SK-N-SH treated with all-trans-retinoic acid at 6 μM for 48 hours (cell line): ENCODE measurements at regions not wholly inside any gene's neighbourhood (a gene's known extent, or its start where the extent isn't known, plus 50 kb on each side); places are given as distances from the start of the nearest gene placed in this dataset.

Source experiments
- ATAC-seq: fragments of 200-7000 bp; cut with Tn5 transposase; 3 replicates; pipeline ENCODE4 v1.9.1; 2020; ENCODE audit warnings: mild to moderate bottlenecking, moderate library complexity
- ARNTL ChIP-seq: fragments of 450-650 bp; formaldehyde crosslinking; IDR thresholded peaks from 2 replicates; pipeline ENCODE4 v1.5.0; 2020; ENCODE audit warnings: low read depth, mild to moderate bottlenecking, moderate library complexity, borderline replicate concordance
- BACH2 ChIP-seq: fragments of 250-450 bp; sonication (Bioruptor Pico); IDR thresholded peaks from 2 replicates; pipeline ENCODE4 v1.9.0; 2021; ENCODE audit warnings: mild to moderate bottlenecking, borderline replicate concordance
- CREB5 ChIP-seq: fragments of 250-450 bp; sonication (Bioruptor Pico); IDR thresholded peaks from 2 replicates; pipeline ENCODE4 v1.5.1; 2020; ENCODE audit warnings: low read depth, mild to moderate bottlenecking, moderate library complexity
- CSDC2 ChIP-seq: fragments of 250-450 bp; sonication (Bioruptor Pico); IDR thresholded peaks from 2 replicates; pipeline ENCODE4 v1.5.0; 2020; ENCODE audit warnings: mild to moderate bottlenecking, moderate library complexity
- CSRNP3 ChIP-seq: fragments of 250-450 bp; sonication (Bioruptor Pico); IDR thresholded peaks from 2 replicates; pipeline ENCODE4 v1.5.1; 2021; ENCODE audit warnings: mild to moderate bottlenecking, moderate library complexity
- ISL1 ChIP-seq: fragments of 250-450 bp; sonication (Bioruptor Pico); IDR thresholded peaks from 2 replicates; pipeline ENCODE4 v2.1.2; 2022; ENCODE audit warnings: mild to moderate bottlenecking, moderate library complexity
- PATZ1 ChIP-seq: fragments of 250-450 bp; sonication (Bioruptor Pico); IDR thresholded peaks from 2 replicates; pipeline ENCODE4 v1.8.0; 2020; ENCODE audit warnings: mild to moderate bottlenecking, moderate library complexity, borderline replicate concordance
- POU6F1 ChIP-seq: fragments of 250-450 bp; sonication (Bioruptor Pico); IDR thresholded peaks from 2 replicates; pipeline ENCODE4 v1.8.0; 2021; ENCODE audit warnings: low read depth, mild to moderate bottlenecking, moderate library complexity, borderline replicate concordance
- PPARA ChIP-seq: fragments of 250-450 bp; sonication (Bioruptor Pico); IDR thresholded peaks from 2 replicates; pipeline ENCODE4 v1.5.0; 2020; ENCODE audit warnings: mild to moderate bottlenecking, borderline replicate concordance
- RARB ChIP-seq: fragments of 250-450 bp; sonication (Bioruptor Pico); IDR thresholded peaks from 2 replicates; pipeline ENCODE4 v1.8.0; 2021; ENCODE audit warnings: mild to moderate bottlenecking, moderate library complexity
- SNAI2 ChIP-seq: fragments of 250-450 bp; sonication (Bioruptor Pico); IDR thresholded peaks from 2 replicates; pipeline ENCODE4 v1.5.0; 2020; ENCODE audit warnings: mild to moderate bottlenecking, moderate library complexity
- TCF4 ChIP-seq: fragments of 250-450 bp; sonication (Bioruptor Pico); IDR thresholded peaks from 2 replicates; pipeline ENCODE4 v1.8.0; 2021; ENCODE audit warnings: mild to moderate bottlenecking, moderate library complexity, borderline replicate concordance
- TOX ChIP-seq: fragments of 250-450 bp; sonication (Bioruptor Pico); IDR thresholded peaks from 2 replicates; pipeline ENCODE4 v1.8.0; 2021; ENCODE audit warnings: mild to moderate bottlenecking, moderate library complexity, borderline replicate concordance
- TSHZ2 ChIP-seq: fragments of 250-450 bp; sonication (Bioruptor Pico); IDR thresholded peaks from 2 replicates; pipeline ENCODE4 v1.5.0; 2020; ENCODE audit warnings: mild to moderate bottlenecking, moderate library complexity
- ZC3H10 ChIP-seq: fragments of 250-450 bp; sonication (Bioruptor Pico); IDR thresholded peaks from 2 replicates; pipeline ENCODE4 v1.5.1; 2021; ENCODE audit warnings: mild to moderate bottlenecking, moderate library complexity
- ZFP3 ChIP-seq: fragments of 250-450 bp; sonication (Bioruptor Pico); IDR thresholded peaks from 2 replicates; pipeline ENCODE4 v1.5.0; 2020; ENCODE audit warnings: mild to moderate bottlenecking, moderate library complexity
- ZFP30 ChIP-seq: fragments of 450-650 bp; formaldehyde crosslinking; IDR thresholded peaks from 2 replicates; pipeline ENCODE4 v1.5.0; 2022; ENCODE audit warnings: mild to moderate bottlenecking, moderate library complexity
- ZNF565 ChIP-seq: fragments of 450-650 bp; formaldehyde crosslinking; conservative IDR thresholded peaks from 2 replicates; pipeline ENCODE4 v1.5.0; 2020; ENCODE audit warnings: low read depth, mild to moderate bottlenecking, moderate library complexity
- ZNF70 ChIP-seq: fragments of 450-650 bp; formaldehyde crosslinking; IDR thresholded peaks from 2 replicates; pipeline ENCODE4 v1.5.0; 2020; ENCODE audit warnings: mild to moderate bottlenecking, moderate library complexity
- ZNF8 ChIP-seq: fragments of 450-650 bp; formaldehyde crosslinking; IDR thresholded peaks from 2 replicates; pipeline ENCODE4 v1.5.0; 2020; ENCODE audit warnings: mild to moderate bottlenecking, moderate library complexity

- ATAC-seq, result no peak
- no peak for TF ChIP-seq ZFP30
- no peak for TF ChIP-seq TOX (CRISPR knock-in tag)
- TF ChIP-seq BACH2, result no peak
- TF ChIP-seq CSDC2 (CRISPR knock-in tag), result no peak
- TF ChIP-seq ZNF8 (CRISPR knock-in tag), result no peak
- no peak for TF ChIP-seq ZC3H10 (CRISPR knock-in tag)
- TF ChIP-seq SNAI2, result no peak
Measured at GRCh38 chr2:66994654-66995053, 402.5 kb upstream of the ETAA1 start.

GRCh38 chr2:66995636-66996035, 401.5 kb upstream of the ETAA1 start:
- no peak for ATAC-seq
- TF ChIP-seq RARB (CRISPR knock-in tag), result no peak
- TF ChIP-seq PPARA (CRISPR knock-in tag), result no peak
- no peak for TF ChIP-seq ZNF70

- no peak for ATAC-seq
- TF ChIP-seq RARB (CRISPR knock-in tag) (no peak), ZFP30 (no peak), ZNF565 (CRISPR knock-in tag) (no peak), ISL1 (no peak), TCF4 (no peak), ZFP3 (CRISPR knock-in tag) (no peak), BACH2 (no peak), TOX (CRISPR knock-in tag) (no peak), CSRNP3 (no peak), ZNF8 (CRISPR knock-in tag) (no peak), SNAI2 (no peak), CSDC2 (CRISPR knock-in tag) (no peak), TSHZ2 (CRISPR knock-in tag) (no peak), ZNF70 (no peak), PATZ1 (CRISPR knock-in tag) (no peak), ARNTL (CRISPR knock-in tag) (no peak), CREB5 (CRISPR knock-in tag) (no peak), POU6F1 (CRISPR knock-in tag) (no peak)
- TF ChIP-seq, all 23 proteins: peak for 0
Measured at GRCh38 chr2:67002618-67003371, 394.3 kb upstream of the ETAA1 start.
